ENCODE measurements at regions not wholly inside any gene's neighbourhood (a gene's known extent, or its start where the extent isn't known, plus 50 kb on each side); places are given as distances from the start of the nearest gene placed in this dataset.
"Not testable (repeated sequence)": the region's sequence is repeated elsewhere in the genome, so short reads cannot be mapped to it uniquely, and the experiment has no call there.

- in situ Hi-C loops (cut with MboI; ENCODE audit: low sequenced_read_pairs) = loop anchor here (5.0 kb wide), 1 partner anchor 254 kb away; no protein-coding TSS in a partner anchor
- CTCF ChIA-PET = interaction anchor here (0.7 kb wide), 1 partner anchor 31 kb away, joined by 4 read pairs; no protein-coding TSS in a partner anchor
Measured at GRCh38 chr6:153301602-153302001, 170.5 kb upstream of the RGS17 start.

GRCh38 chr6:153282456-153282855 is 151.4 kb upstream of the RGS17 start:
- H2BK5ac ChIP-seq (ENCODE audit: low read depth, low read length, poor library complexity, severe bottlenecking); CTCF ChIA-PET; POLR2A ChIA-PET (ENCODE audit: unreplicated experiment); H2BK120ac ChIP-seq (ENCODE audit: low read depth, low read length); H3K27me3 ChIP-seq (ENCODE audit: control insufficient read depth, insufficient read depth, low read length); H3K56ac ChIP-seq (ENCODE audit: extremely low read depth, insufficient read depth, low read length); H3K4me3 ChIP-seq (ENCODE audit: insufficient read depth, low read depth, low read length); H2AK5ac ChIP-seq (ENCODE audit: low read depth, low read length); intact Hi-C loops (cut with micrococcal nuclease); H2BK15ac ChIP-seq (ENCODE audit: low read depth, low read length); H3K27ac ChIP-seq (ENCODE audit: insufficient read depth, low read length); H4K8ac ChIP-seq (ENCODE audit: low read depth in 2 of 2, low read length in 2 of 2); H3K79me1 ChIP-seq (ENCODE audit: low read depth in 1 of 2, low read length in 2 of 2); H3K36me3 ChIP-seq (ENCODE audit: control insufficient read depth, insufficient read depth, low read length); BruUV-seq (replicated peaks); H4K91ac ChIP-seq (ENCODE audit: insufficient read depth, low read depth, low read length); H3K18ac ChIP-seq (ENCODE audit: low read depth, low read length); H3K4me1 ChIP-seq (ENCODE audit: control insufficient read depth, insufficient read depth, low read length); H3K9ac ChIP-seq (ENCODE audit: low read depth, low read length); DNase-seq; H2BK20ac ChIP-seq (ENCODE audit: low read depth, low read length); H3K4ac ChIP-seq (ENCODE audit: low read depth, low read length); H3K9me3 ChIP-seq (ENCODE audit: control insufficient read depth, insufficient read depth, low read length); ATAC-seq (ENCODE audit: low read depth); H3K9me1 ChIP-seq (ENCODE audit: insufficient read depth, low read length); dilution Hi-C loops (cut with HindIII; ENCODE audit: low sequenced_read_pairs, unreplicated experiment); H2AFZ ChIP-seq (replicated peaks; ENCODE audit: low read length, poor library complexity); H2AK9ac ChIP-seq (replicated peaks; ENCODE audit: low read depth, low read length, poor library complexity); H4K20me1 ChIP-seq (ENCODE audit: insufficient read depth, low read length); H3K14ac ChIP-seq (replicated peaks; ENCODE audit: low read depth, low read length); in situ Hi-C loops (cut with MboI; ENCODE audit: low sequenced_read_pairs); H3K23ac ChIP-seq (ENCODE audit: low read depth, low read length); H3K4me2 ChIP-seq (ENCODE audit: low read depth, low read length); H4K5ac ChIP-seq (ENCODE audit: low read depth, low read length): not testable (repeated sequence)
- WGBS, 2 experiments (ENCODE audit: extremely low coverage in 2 of 2, insufficient read length in 1 of 2) = no CpG with 5 or more reads among the region's 14 CpGs

More at GRCh38 chr6:153301602-153302001, 170.5 kb upstream of the RGS17 start:
- no peak overlapping the region for H3K4ac ChIP-seq (ENCODE audit: low read depth, low read length)
- no peak overlapping the region for H4K8ac ChIP-seq (ENCODE audit: low read depth in 2 of 2, low read length in 2 of 2)
- H3K23ac ChIP-seq (ENCODE audit: low read depth, low read length) = no peak overlapping the region
- no peaks in the 10 kb centered on the region for H4K20me1 ChIP-seq (ENCODE audit: insufficient read depth, low read length)
- no peaks in the 10 kb centered on the region for H3K9me3 ChIP-seq (ENCODE audit: control insufficient read depth, insufficient read depth, low read length)
- no peak overlapping the region for H2AK9ac ChIP-seq (replicated peaks; ENCODE audit: low read depth, low read length, poor library complexity)
- no peak overlapping the region for H3K56ac ChIP-seq (ENCODE audit: extremely low read depth, insufficient read depth, low read length)
- TF ChIP-seq RFX5 (IDR thresholded peaks at IDR 0.05; ENCODE audit: low read depth, low read length) = no peak
- TF ChIP-seq CTCF (conservative IDR thresholded peaks at IDR 0.05; ENCODE audit: low read depth, low read length) = no peak
- no peak for TF ChIP-seq CHD1 (IDR thresholded peaks at IDR 0.05; ENCODE audit: low read depth, low read length)
- no peak for TF ChIP-seq CEBPB (IDR thresholded peaks at IDR 0.05; ENCODE audit: low read depth, low read length)
- TF ChIP-seq SMC3 (IDR thresholded peaks at IDR 0.05; ENCODE audit: low read depth, low read length) = no peak
- H2BK120ac ChIP-seq (ENCODE audit: low read depth, low read length) = no peak overlapping the region
- no peaks in the 10 kb centered on the region for H3K9me1 ChIP-seq (ENCODE audit: insufficient read depth, low read length)
- H2AK5ac ChIP-seq (ENCODE audit: low read depth, low read length) = no peak overlapping the region
- no peak overlapping the region for H4K5ac ChIP-seq (ENCODE audit: low read depth, low read length)
- H3K4me3 ChIP-seq (ENCODE audit: insufficient read depth, low read depth, low read length) = no peak overlapping the region
- no peak overlapping the region for H3K27ac ChIP-seq (ENCODE audit: insufficient read depth, low read length)
- H3K4me1 ChIP-seq (ENCODE audit: control insufficient read depth, insufficient read depth, low read length) = no peaks in the 10 kb centered on the region
- H3K36me3 ChIP-seq (ENCODE audit: control insufficient read depth, insufficient read depth, low read length) = no peaks in the 10 kb centered on the region
- POLR2A ChIA-PET (ENCODE audit: unreplicated experiment) = no interaction called here
- no peak overlapping the region for H2BK20ac ChIP-seq (ENCODE audit: low read depth, low read length)
- no peak overlapping the region for H2BK5ac ChIP-seq (ENCODE audit: low read depth, low read length, poor library complexity, severe bottlenecking)
- intact Hi-C loops (cut with micrococcal nuclease) (no loop called here), dilution Hi-C loops (cut with HindIII; ENCODE audit: low sequenced_read_pairs, unreplicated experiment) (no loop called here)
- no peak overlapping the region for H2BK15ac ChIP-seq (ENCODE audit: low read depth, low read length)
- H3K27me3 ChIP-seq (ENCODE audit: control insufficient read depth, insufficient read depth, low read length) = no peaks in the 10 kb centered on the region
- no peak for ATAC-seq (ENCODE audit: low read depth)
- no peak overlapping the region for H2AFZ ChIP-seq (replicated peaks; ENCODE audit: low read length, poor library complexity)
- H3K18ac ChIP-seq (ENCODE audit: low read depth, low read length) = no peak overlapping the region
- H3K9ac ChIP-seq (ENCODE audit: low read depth, low read length) = no peak overlapping the region
- H3K79me1 ChIP-seq (ENCODE audit: low read depth in 1 of 2, low read length in 2 of 2) = no peaks in the 10 kb centered on the region
- DNase-seq = no peak
- H3K4me2 ChIP-seq (ENCODE audit: low read depth, low read length) = no peak overlapping the region
- no peak overlapping the region for H3K14ac ChIP-seq (replicated peaks; ENCODE audit: low read depth, low read length)
- no peak overlapping the region for H4K91ac ChIP-seq (ENCODE audit: insufficient read depth, low read depth, low read length)
- WGBS, 2 experiments (ENCODE audit: extremely low coverage in 2 of 2, insufficient read length in 1 of 2) = 37% methylated on average over 2 of the region's 6 CpGs; no CpG with 5 or more reads in 1 of the 2 experiments
- BruUV-seq (replicated peaks) = no TSS peak
